ENCODE measurements at regions not wholly inside any gene's neighbourhood (a gene's known extent, or its start where the extent isn't known, plus 50 kb on each side); places are given as distances from the start of the nearest gene placed in this dataset.

DNA sequence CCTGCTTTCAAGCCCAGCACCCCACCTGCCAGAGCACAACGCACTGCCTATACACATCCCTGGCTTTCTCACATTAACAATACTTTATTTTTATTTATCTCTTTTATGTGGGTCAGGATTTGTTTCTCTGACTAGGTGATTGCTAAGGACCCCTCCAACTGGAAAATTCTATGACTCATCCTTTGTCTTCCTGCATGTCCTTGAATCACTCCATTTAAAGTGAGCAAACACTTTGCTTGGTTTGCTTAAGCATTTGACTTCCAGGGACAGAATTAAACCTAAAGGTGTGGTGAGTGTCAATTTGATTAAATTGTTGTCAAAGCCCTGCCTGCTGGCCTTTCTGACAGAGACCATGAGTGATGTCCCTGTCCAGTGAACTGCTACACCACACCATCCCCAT, 536.5 kb upstream of the BRINP1 start:
- intact Hi-C loops (cut with DNase I) = no loop called here
- no peaks in the 10 kb centered on the region for H3K36me3 ChIP-seq (ENCODE audit: insufficient read depth in 1 of 2, low read depth in 1 of 2)
- 75 to 81% (median 79%) methylated on average over 1 of the region's 1 CpG for WGBS, 3 donors
- no peak overlapping the region for H3K4me3 ChIP-seq
- DNase-seq (no peak), ATAC-seq (no peak)
- H3K27me3 ChIP-seq (ENCODE audit: insufficient read depth in 3 of 3, low read length in 2 of 3) = peaks cover 0 to 3% (median 0%) of the 10 kb centered on the region in 3 donors
- H3K27ac ChIP-seq = no peak overlapping the region
- no peaks in the 10 kb centered on the region for H3K4me1 ChIP-seq
- TF ChIP-seq, protein P1, sequence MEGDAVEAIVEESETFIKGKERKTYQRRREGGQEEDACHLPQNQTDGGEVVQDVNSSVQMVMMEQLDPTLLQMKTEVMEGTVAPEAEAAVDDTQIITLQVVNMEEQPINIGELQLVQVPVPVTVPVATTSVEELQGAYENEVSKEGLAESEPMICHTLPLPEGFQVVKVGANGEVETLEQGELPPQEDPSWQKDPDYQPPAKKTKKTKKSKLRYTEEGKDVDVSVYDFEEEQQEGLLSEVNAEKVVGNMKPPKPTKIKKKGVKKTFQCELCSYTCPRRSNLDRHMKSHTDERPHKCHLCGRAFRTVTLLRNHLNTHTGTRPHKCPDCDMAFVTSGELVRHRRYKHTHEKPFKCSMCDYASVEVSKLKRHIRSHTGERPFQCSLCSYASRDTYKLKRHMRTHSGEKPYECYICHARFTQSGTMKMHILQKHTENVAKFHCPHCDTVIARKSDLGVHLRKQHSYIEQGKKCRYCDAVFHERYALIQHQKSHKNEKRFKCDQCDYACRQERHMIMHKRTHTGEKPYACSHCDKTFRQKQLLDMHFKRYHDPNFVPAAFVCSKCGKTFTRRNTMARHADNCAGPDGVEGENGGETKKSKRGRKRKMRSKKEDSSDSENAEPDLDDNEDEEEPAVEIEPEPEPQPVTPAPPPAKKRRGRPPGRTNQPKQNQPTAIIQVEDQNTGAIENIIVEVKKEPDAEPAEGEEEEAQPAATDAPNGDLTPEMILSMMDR (IDR thresholded peaks at IDR 0.05) = no peak
- H3K9me3 ChIP-seq = peaks cover 12% of the 10 kb centered on the region

DNA sequence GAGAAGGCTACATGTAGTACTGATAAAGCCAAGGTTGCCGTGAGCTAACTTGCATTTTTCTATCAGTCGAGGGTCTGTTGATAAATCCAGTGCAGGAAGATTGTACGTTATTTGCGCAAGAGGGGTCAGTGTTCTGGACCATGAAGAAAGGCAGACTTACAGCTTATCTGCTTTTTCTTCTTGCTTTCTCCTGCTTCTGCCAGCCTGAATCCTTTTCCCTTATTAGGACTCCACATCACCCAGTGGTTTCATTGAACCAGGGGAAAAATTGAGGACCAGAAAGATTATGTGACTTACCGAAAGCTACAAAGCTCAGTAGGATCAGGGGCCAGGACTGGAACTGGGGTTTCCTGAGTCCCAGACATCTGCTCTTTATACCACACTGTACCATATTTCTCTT, 534.6 kb upstream of the BRINP1 start:
- peaks cover 0 to 3% (median 0%) of the 10 kb centered on the region in 3 donors for H3K27me3 ChIP-seq (ENCODE audit: insufficient read depth in 3 of 3, low read length in 2 of 3)
- intact Hi-C loops (cut with DNase I) = no loop called here
- DNase-seq (no peak), ATAC-seq (no peak)
- no peaks in the 10 kb centered on the region for H3K36me3 ChIP-seq (ENCODE audit: insufficient read depth in 1 of 2, low read depth in 1 of 2)
- H3K4me1 ChIP-seq = no peaks in the 10 kb centered on the region
- WGBS, 3 donors = 83 to 86% (median 84%) methylated on average over 5 of the region's 5 CpGs
- no peak overlapping the region for H3K27ac ChIP-seq
- TF ChIP-seq, protein P1 (IDR thresholded peaks at IDR 0.05) = no peak
- no peak overlapping the region for H3K4me3 ChIP-seq
- peaks cover 12% of the 10 kb centered on the region for H3K9me3 ChIP-seq

DNA sequence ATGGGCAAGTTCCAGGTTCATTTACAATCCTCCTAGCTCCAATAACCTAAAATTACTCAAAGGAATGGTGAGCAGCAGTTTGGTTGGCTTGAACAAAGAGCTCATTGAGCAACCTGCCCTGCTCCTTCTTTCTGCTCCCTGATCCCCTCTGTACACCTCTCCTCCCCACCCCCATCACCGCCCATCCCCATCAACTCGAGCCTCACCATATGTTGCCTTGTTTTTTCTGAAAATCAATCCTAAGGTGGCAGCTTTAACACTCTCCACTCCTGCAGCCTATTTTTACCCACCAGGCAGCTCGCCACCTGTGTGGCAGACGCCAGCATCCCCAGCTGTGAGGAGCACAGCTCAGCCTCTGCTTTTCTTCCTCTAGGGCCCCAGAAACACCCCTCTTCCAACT, 533.4 kb upstream of the BRINP1 start:
- 27 to 51% (median 34%) methylated on average over 4 of the region's 4 CpGs for WGBS, 3 donors
- Histone ChIP-seq H3K36me3 (ENCODE audit: insufficient read depth in 1 of 2, low read depth in 1 of 2) (no peaks in the 10 kb centered on the region), H3K4me1 (no peaks in the 10 kb centered on the region), H3K27me3 (ENCODE audit: insufficient read depth in 3 of 3, low read length in 2 of 3) (peaks cover 0 to 3% (median 0%) of the 10 kb centered on the region in 3 donors), H3K4me3 (no peak overlapping the region), H3K9me3 (peaks cover under 1% of the 10 kb centered on the region), H3K27ac (no peak overlapping the region)
- ATAC-seq = no peak
- intact Hi-C loops (cut with DNase I) = no loop called here
- TF ChIP-seq, protein P1 (IDR thresholded peaks at IDR 0.05) = no peak
- no peak for DNase-seq

DNA sequence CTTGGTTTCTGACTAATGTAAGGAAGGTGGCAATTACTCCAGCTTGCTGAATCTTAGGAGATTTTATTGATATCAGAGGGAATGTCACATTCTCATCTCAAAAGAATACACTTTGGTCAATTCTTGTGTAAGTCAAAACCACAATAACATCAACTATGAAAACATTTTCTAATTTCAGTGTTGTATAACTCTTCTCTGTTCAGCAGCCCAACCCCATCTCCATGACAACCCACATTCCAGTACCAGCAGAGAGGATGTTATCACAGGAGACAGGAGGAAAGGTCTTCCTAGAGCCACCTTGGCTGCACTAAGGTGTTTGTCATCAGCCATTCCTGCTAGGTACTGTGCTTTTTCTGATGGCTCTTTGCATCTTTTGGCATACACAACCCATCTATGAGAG, 529.1 kb upstream of the BRINP1 start:
- Histone ChIP-seq H3K4me3 (no peak overlapping the region), H3K4me1 (no peaks in the 10 kb centered on the region), H3K27ac (no peak overlapping the region), H3K27me3 (ENCODE audit: insufficient read depth in 3 of 3, low read length in 2 of 3) (peaks cover 0 to 3% (median 3%) of the 10 kb centered on the region in 3 donors), H3K9me3 (no peaks in the 10 kb centered on the region), H3K36me3 (ENCODE audit: insufficient read depth in 1 of 2, low read depth in 1 of 2) (no peaks in the 10 kb centered on the region)
- no peak for ATAC-seq
- TF ChIP-seq, protein P1 (IDR thresholded peaks at IDR 0.05) = no peak
- no peak for DNase-seq
- intact Hi-C loops (cut with DNase I) = no loop called here

DNA sequence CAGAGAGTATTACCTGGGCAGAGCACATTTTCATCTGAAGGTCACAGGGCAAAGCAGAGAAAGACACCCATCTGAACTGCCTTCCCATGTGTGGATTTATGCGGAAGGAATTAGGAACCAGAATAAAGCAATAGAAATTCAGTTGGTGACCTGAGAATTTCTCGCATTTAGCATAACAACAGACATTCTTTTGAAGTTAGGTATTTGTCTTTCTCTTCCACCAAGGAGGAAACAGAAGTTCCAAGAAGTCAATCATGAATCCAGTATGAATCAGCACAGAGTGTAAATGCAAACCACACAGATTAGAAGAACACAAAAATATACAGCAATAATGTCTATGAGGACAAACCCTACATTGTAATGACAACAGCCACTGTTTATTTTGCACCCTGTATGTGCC, 515.2 kb upstream of the BRINP1 start:
- Histone ChIP-seq H3K4me3 (no peak overlapping the region), H3K4me1 (no peaks in the 10 kb centered on the region), H3K27me3 (ENCODE audit: insufficient read depth in 3 of 3, low read length in 2 of 3) (no peaks in the 10 kb centered on the region), H3K36me3 (ENCODE audit: insufficient read depth in 1 of 2, low read depth in 1 of 2) (no peaks in the 10 kb centered on the region), H3K27ac (no peak overlapping the region), H3K9me3 (no peaks in the 10 kb centered on the region)
- ATAC-seq (no peak), DNase-seq (no peak)
- intact Hi-C loops (cut with DNase I) = no loop called here
- TF ChIP-seq, protein P1 (IDR thresholded peaks at IDR 0.05) = no peak
- WGBS, 3 donors = 55 to 69% (median 67%) methylated on average over 2 of the region's 2 CpGs

Measured in psoas muscle (tissue), 7 donors.